GM12864 (cell line): ENCODE measurements at regions not wholly inside any gene's neighbourhood (a gene's known extent, or its start where the extent isn't known, plus 50 kb on each side); places are given as distances from the start of the nearest gene placed in this dataset.

Experiments
- DNase-seq: peaks from one replicate; pipeline ENCODE4 v3.0.0-alpha.2; 2011; ENCODE audit warnings: low read depth
- H3K4me3 ChIP-seq: 2 replicates; pipeline ENCODE4 v1.5.1; 2011; ENCODE audit warnings: mild to moderate bottlenecking, low read depth, low read length, control low read depth
- CTCF ChIP-seq: IDR thresholded peaks from 2 replicates; pipeline ENCODE4 v1.5.1; 2011; ENCODE audit warnings: low read depth, mild to moderate bottlenecking, moderate library complexity, low read length, control low read depth, inconsistent platforms; ENCODE audit errors: missing control alignments

- H3K4me3 ChIP-seq: no peak overlapping the region
- TF ChIP-seq CTCF: no peak
- DNase-seq: no peak
Measured at GRCh38 chr2:226488034-226488433, 311.6 kb downstream of the IRS1 start.

DNA sequence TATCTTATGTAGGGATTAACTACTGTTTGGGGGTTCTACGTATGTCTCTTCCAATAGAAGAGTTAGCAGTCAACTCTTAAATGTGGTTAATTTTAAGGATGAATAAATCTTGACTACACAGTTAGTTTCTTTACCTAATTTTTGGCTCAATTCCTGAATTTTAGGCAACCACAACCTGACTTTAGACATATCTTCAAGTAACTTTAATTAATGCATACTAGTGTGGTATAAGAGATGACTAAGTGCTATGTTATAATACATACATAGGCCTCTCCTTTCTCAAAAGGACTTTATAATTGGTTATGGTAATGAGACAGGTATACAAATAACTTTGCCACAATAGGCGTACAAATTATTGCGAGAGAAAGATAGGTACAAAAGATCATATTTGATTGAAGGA, 312.0 kb downstream of the IRS1 start:
- DNase-seq: no peak
- TF ChIP-seq CTCF: no peak
- no peak overlapping the region for H3K4me3 ChIP-seq

GRCh38 chr2:226483745-226484619, 315.6 kb downstream of the IRS1 start:
- DNase-seq: no peak
- TF ChIP-seq CTCF: no peak
- H3K4me3 ChIP-seq: no peak overlapping the region

DNA sequence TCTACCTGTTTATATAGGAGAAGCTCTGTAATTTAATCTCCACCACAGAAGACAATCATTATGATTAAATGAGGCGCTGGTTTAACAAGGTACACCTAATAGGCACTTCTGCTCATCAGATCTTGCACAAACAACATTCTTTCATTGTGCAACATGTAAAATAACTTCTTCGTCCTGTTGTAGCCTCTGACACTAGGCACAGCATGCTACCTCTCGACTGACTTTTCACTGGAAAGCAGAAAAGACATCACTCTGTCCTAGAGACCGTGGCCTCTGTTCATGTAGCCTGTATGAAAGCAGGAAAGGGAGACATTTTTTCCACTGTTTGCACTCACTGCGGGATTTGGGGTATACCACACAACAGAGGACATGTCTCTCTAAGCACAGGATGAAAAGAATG, 316.5 kb downstream of the IRS1 start:
- no peak for DNase-seq
- TF ChIP-seq CTCF: no peak
- H3K4me3 ChIP-seq: no peak overlapping the region

DNA sequence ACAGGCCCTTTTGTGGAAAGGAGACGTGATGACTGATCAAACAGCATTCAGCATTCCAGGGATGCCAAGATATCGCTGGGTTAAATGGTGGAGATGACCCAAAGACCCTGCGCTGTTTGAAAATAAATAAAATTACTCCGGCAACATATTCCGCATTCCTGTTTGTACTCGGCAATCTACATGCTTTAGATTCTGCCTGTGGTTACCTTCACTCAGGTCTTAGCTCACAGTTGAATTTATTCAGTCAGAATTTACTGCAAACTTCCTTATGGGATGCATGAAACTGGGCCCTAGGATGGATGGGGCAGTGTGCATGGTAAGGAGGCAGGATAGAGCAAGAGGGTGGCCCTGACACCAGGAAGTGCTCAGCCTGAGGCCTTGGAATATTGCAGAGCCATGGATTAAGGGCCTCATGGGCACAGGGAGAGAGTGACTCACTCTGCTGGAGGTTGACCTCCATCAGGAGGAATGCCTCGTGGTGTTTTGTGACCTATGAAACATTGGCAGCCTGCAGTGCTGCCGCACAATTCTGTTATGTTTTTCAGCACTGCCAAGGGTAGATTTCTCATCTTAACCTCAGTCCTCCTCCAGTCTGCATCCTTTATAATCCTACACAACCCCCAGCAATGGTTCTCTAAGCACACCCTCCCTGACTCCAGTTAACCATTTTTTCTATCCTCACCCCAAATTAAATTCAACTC, 321.4 kb downstream of the IRS1 start:
- no peak for DNase-seq
- H3K4me3 ChIP-seq: no peak overlapping the region
- no peak for TF ChIP-seq CTCF

DNA sequence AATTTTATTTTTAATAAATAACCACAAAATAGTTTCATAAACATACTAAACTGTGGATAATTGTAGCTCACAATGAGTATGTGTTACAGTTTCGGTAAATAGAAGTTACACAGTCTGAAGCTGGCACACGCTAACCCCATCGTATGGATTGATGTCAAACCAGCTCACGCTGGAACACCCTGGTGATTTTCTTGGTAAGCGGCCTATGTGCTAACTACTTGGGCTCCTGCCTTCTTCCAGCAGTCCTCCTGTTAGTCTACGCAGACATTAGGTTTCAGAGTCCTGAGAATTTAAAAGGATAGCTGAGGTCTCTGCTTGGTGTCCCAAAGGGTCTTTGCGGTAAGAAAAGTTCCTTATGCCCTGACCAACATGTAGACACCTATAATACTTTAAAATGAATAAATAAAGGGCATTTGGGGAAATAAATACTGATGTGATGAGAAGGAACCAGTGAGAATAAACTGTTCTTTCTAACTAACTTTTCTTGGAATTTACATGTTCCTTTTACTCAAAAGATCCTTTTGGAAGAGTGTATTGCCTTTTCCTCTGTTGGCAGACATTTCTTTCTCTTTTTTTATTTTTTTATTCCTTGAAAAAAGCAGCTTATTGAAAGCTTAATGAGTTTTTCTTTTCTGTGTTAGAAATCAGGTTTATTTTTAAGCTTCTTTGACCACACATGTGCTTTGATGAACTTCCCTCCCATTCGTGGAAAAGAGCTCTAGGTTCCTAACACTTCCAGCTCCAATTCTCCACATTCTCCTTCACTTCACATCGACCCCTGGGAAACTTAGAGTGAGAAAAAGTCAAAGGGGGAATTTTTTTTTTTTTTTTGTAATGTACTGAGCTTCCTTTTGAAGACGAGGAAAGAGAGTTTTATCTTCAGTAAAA, 322.2 kb downstream of the IRS1 start:
- no peak overlapping the region for H3K4me3 ChIP-seq
- DNase-seq: no peak
- TF ChIP-seq CTCF: no peak
